ACC112 (cell line): ENCODE measurements at regions not wholly inside any gene's neighbourhood (a gene's known extent, or its start where the extent isn't known, plus 50 kb on each side); places are given as distances from the start of the nearest gene placed in this dataset.
A peak's percentile ranks its signal among the peaks of the same experiment; 100 is the strongest.

Experiments
- H2AFZ ChIP-seq: fragments of 200-600 bp; sonication (generic); one replicate; pipeline ENCODE4 v1.6.0; 2017; ENCODE audit warnings: antibody characterized with exemption, low read length; ENCODE audit not compliant: unreplicated experiment
- H3K27ac ChIP-seq: fragments of 200-600 bp; sonication (generic); 2 replicates; pipeline ENCODE4 v1.5.1; 2014; ENCODE audit warnings: low read depth, mild to moderate bottlenecking, antibody characterized with exemption, low read length, moderate library complexity
- H3K27me3 ChIP-seq: fragments of 200-600 bp; sonication (generic); 2 replicates; pipeline ENCODE4 v1.6.1; 2014; ENCODE audit warnings: mild to moderate bottlenecking, antibody characterized with exemption, low read length, moderate library complexity, mixed read lengths; ENCODE audit not compliant: insufficient read depth
- H3K36me3 ChIP-seq: fragments of 200-600 bp; sonication (generic); 2 replicates; pipeline ENCODE4 v1.6.1; 2016; ENCODE audit warnings: mild to moderate bottlenecking, antibody characterized with exemption, low read length, moderate library complexity, mixed read lengths; ENCODE audit not compliant: insufficient read depth
- H3K4me1 ChIP-seq: fragments of 200-600 bp; sonication (generic); one replicate; pipeline ENCODE4 v1.6.1; 2016; ENCODE audit warnings: low read length, mixed read lengths; ENCODE audit not compliant: insufficient read depth, unreplicated experiment, control insufficient read depth
- H3K4me3 ChIP-seq: fragments of 200-600 bp; sonication (generic); 2 replicates; pipeline ENCODE4 v1.5.1; 2014; ENCODE audit warnings: mild to moderate bottlenecking, low read depth, low read length
- H3K79me2 ChIP-seq: fragments of 200-600 bp; sonication (generic); one replicate; pipeline ENCODE4 v1.6.0; 2016; ENCODE audit warnings: low read length; ENCODE audit not compliant: control insufficient read depth, unreplicated experiment, insufficient read depth

GRCh38 chr3:27591312-27592210 is 107.4 kb upstream of the SLC4A7 start:
- no peaks in the 10 kb centered on the region for H3K36me3 ChIP-seq
- no peaks in the 10 kb centered on the region for H3K27me3 ChIP-seq
- H3K27ac ChIP-seq = peak overlapping the region; percentile 76
- H3K79me2 ChIP-seq = no peaks in the 10 kb centered on the region
- peak overlapping the region; percentile 17 for H2AFZ ChIP-seq
- peak overlapping the region; percentile 19; the same call in 1 of the 2 replicates for H3K4me3 ChIP-seq
- H3K4me1 ChIP-seq = peaks cover 35% of the 10 kb centered on the region

- Histone ChIP-seq H3K27ac (peak overlapping the region; percentile 76), H3K36me3 (no peaks in the 10 kb centered on the region), H2AFZ (peak overlapping the region; percentile 17), H3K27me3 (no peaks in the 10 kb centered on the region), H3K4me1 (peaks cover 29% of the 10 kb centered on the region), H3K79me2 (no peaks in the 10 kb centered on the region), H3K4me3 (peak overlapping the region; percentile 19)
Observed at GRCh38 chr3:27590437-27591298, 106.5 kb upstream of the SLC4A7 start.

- Histone ChIP-seq H3K4me1 (peaks cover 29% of the 10 kb centered on the region), H3K27me3 (no peaks in the 10 kb centered on the region), H3K27ac (peak overlapping the region; percentile 76), H3K36me3 (no peaks in the 10 kb centered on the region), H3K4me3 (peak overlapping the region; percentile 19; the same call in 1 of the 2 replicates), H2AFZ (peak overlapping the region; percentile 17), H3K79me2 (no peaks in the 10 kb centered on the region)
Observed at GRCh38 chr3:27589795-27590194, 105.6 kb upstream of the SLC4A7 start.

- Histone ChIP-seq H2AFZ (no peak overlapping the region), H3K27ac (no peak overlapping the region)
Observed at GRCh38 chr3:27585429-27585828, 101.2 kb upstream of the SLC4A7 start.

GRCh38 chr3:27584874-27585273 is 100.7 kb upstream of the SLC4A7 start:
- Histone ChIP-seq H3K4me3 (no peak overlapping the region), H3K27me3 (no peaks in the 10 kb centered on the region), H3K79me2 (no peaks in the 10 kb centered on the region), H3K27ac (no peak overlapping the region), H2AFZ (no peak overlapping the region), H3K36me3 (no peaks in the 10 kb centered on the region), H3K4me1 (peaks cover 8% of the 10 kb centered on the region)

More at GRCh38 chr3:27585429-27585828, 101.2 kb upstream of the SLC4A7 start:
- H3K36me3 ChIP-seq = no peaks in the 10 kb centered on the region
- H3K79me2 ChIP-seq = no peaks in the 10 kb centered on the region
- peaks cover 14% of the 10 kb centered on the region for H3K4me1 ChIP-seq
- H3K4me3 ChIP-seq = no peak overlapping the region
- H3K27me3 ChIP-seq = no peaks in the 10 kb centered on the region

GRCh38 chr3:27581852-27582251 is 97.7 kb upstream of the SLC4A7 start:
- H3K27ac ChIP-seq = no peak overlapping the region
- no peaks in the 10 kb centered on the region for H3K36me3 ChIP-seq
- H2AFZ ChIP-seq = no peak overlapping the region
- H3K79me2 ChIP-seq = no peaks in the 10 kb centered on the region
- H3K27me3 ChIP-seq = no peaks in the 10 kb centered on the region
- no peak overlapping the region for H3K4me3 ChIP-seq
- peaks cover 12% of the 10 kb centered on the region for H3K4me1 ChIP-seq

- no peak overlapping the region for H3K4me3 ChIP-seq
- no peaks in the 10 kb centered on the region for H3K36me3 ChIP-seq
- H3K27ac ChIP-seq = no peak overlapping the region
- H2AFZ ChIP-seq = peak overlapping the region; percentile 64
- H3K79me2 ChIP-seq = no peaks in the 10 kb centered on the region
- H3K4me1 ChIP-seq = peaks cover 12% of the 10 kb centered on the region
- H3K27me3 ChIP-seq = no peaks in the 10 kb centered on the region
Observed at GRCh38 chr3:27578032-27578431, 93.8 kb upstream of the SLC4A7 start.

GRCh38 chr3:27577504-27577903 is 93.3 kb upstream of the SLC4A7 start:
- H3K27ac ChIP-seq = no peak overlapping the region
- H3K27me3 ChIP-seq = no peaks in the 10 kb centered on the region
- peaks cover 12% of the 10 kb centered on the region for H3K4me1 ChIP-seq
- H2AFZ ChIP-seq = peak overlapping the region; percentile 64
- no peak overlapping the region for H3K4me3 ChIP-seq
- H3K36me3 ChIP-seq = no peaks in the 10 kb centered on the region
- no peaks in the 10 kb centered on the region for H3K79me2 ChIP-seq

- Histone ChIP-seq H3K4me1 (peaks cover 12% of the 10 kb centered on the region), H3K27me3 (no peaks in the 10 kb centered on the region), H3K27ac (no peak overlapping the region), H3K4me3 (no peak overlapping the region), H2AFZ (no peak overlapping the region), H3K79me2 (no peaks in the 10 kb centered on the region), H3K36me3 (no peaks in the 10 kb centered on the region)
Observed at GRCh38 chr3:27576171-27576570, 92.0 kb upstream of the SLC4A7 start.

GRCh38 chr3:27575499-27575898 is 91.3 kb upstream of the SLC4A7 start:
- Histone ChIP-seq H3K27me3 (no peaks in the 10 kb centered on the region), H3K27ac (no peak overlapping the region), H3K36me3 (no peaks in the 10 kb centered on the region)

More at GRCh38 chr3:27575499-27575898, 91.3 kb upstream of the SLC4A7 start:
- no peak overlapping the region for H2AFZ ChIP-seq
- no peaks in the 10 kb centered on the region for H3K79me2 ChIP-seq
- H3K4me1 ChIP-seq = peaks cover 12% of the 10 kb centered on the region
- H3K4me3 ChIP-seq = no peak overlapping the region
